Adrenal gland (tissue), 9 donors: ENCODE measurements at regions not wholly inside any gene's neighbourhood (a gene's known extent, or its start where the extent isn't known, plus 50 kb on each side); places are given as distances from the start of the nearest gene placed in this dataset.

Experiments used
- DNase-seq, 7 donors: peaks; one replicate each; pipeline ENCODE4 v3.0.0-alpha.2; 2019 to 2020
- H3K27ac ChIP-seq, 5 donors: fragments of 200-600 bp; sonication (generic) in 4 of 5; 1 replicate in 3 of 5; 2 replicates in 2 of 5; pipeline versions ENCODE4 v1.5.1 to v1.8.0; 2016 to 2020; ENCODE audit warnings: mild to moderate bottlenecking in 1 of 5
- H3K27me3 ChIP-seq: fragments of 200-600 bp; 2 replicates; pipeline ENCODE4 v1.8.0; 2021
- H3K36me3 ChIP-seq, 2 donors: fragments of 200-600 bp; replicated peaks in 1 of 2; 1 replicate in 1 of 2; 2 replicates in 1 of 2; pipeline versions ENCODE4 v1.5.1 to v1.8.0; 2018 to 2022
- H3K4me1 ChIP-seq, 2 donors: fragments of 200-600 bp; replicated peaks in 1 of 2; 1 replicate in 1 of 2; 2 replicates in 1 of 2; pipeline versions ENCODE4 v1.5.1 to v1.8.0; 2018 to 2021
- H3K4me3 ChIP-seq, 4 donors: fragments of 200-600 bp; sonication (generic) in 3 of 4; one replicate each; pipeline ENCODE4 v1.5.1; 2016 to 2018
- H3K9me3 ChIP-seq, 3 donors: fragments of 200-600 bp; sonication (generic) in 1 of 3; replicated peaks in 1 of 3; 1 replicate in 2 of 3; 2 replicates in 1 of 3; pipeline versions ENCODE4 v1.5.1 to v1.8.0; 2016 to 2021
- POLR2A ChIP-seq, 2 donors: fragments of 450-650 bp; IDR thresholded peaks; one replicate each; pipeline ENCODE4 v1.6.1; 2017; ENCODE audit warnings: antibody characterized with exemption in 2 of 2, mild to moderate bottlenecking in 2 of 2, moderate library complexity in 1 of 2
- WGBS, 4 donors: extraction: QIAGEN DNeasy Blood & Tissue Kit in 2 of 4; methylation state at CpG; one replicate each; pipeline versions ENCODE4 v1.1.5 to v1.1.7; 2013 to 2017; 5-methylcytosine and 5-hydroxymethylcytosine counted together
- intact Hi-C, 2 donors: fragments of 100-400 bp; cut with DNase I; formaldehyde crosslinking; loops; one replicate each; pipeline versions ENCODE4 v1.14.1 to v1.15.0; 2022 to 2023
- TF ChIP-seq, protein P1 (sequence below), 6 experiments: fragments of 450-650 bp in 4 of 6; fragments of 200-600 bp in 2 of 6; sonication (generic) in 1 of 6; IDR thresholded peaks; 1 replicate in 5 of 6; 2 replicates in 1 of 6; pipeline versions ENCODE4 v1.5.1 to v1.8.0; 2016 to 2021; ENCODE audit warnings: antibody characterized with exemption in 6 of 6, mild to moderate bottlenecking in 2 of 6, moderate library complexity in 1 of 6
- donor health status: healthy with polysubstance abuse.
- donor health status: Bipolar disorder and iron deficiency.
- donor health status: DM: yes; HTN: yes; CAD: no.
- donor health status: DM: no; HTN: no; CAD: no.
- donor health status: DM: no; HTN: no; CAD: no.

- intact Hi-C loops, result no loop called here
- no peak for TF ChIP-seq POLR2A (IDR thresholded peaks at IDR 0.05)
- TF ChIP-seq, protein P1, sequence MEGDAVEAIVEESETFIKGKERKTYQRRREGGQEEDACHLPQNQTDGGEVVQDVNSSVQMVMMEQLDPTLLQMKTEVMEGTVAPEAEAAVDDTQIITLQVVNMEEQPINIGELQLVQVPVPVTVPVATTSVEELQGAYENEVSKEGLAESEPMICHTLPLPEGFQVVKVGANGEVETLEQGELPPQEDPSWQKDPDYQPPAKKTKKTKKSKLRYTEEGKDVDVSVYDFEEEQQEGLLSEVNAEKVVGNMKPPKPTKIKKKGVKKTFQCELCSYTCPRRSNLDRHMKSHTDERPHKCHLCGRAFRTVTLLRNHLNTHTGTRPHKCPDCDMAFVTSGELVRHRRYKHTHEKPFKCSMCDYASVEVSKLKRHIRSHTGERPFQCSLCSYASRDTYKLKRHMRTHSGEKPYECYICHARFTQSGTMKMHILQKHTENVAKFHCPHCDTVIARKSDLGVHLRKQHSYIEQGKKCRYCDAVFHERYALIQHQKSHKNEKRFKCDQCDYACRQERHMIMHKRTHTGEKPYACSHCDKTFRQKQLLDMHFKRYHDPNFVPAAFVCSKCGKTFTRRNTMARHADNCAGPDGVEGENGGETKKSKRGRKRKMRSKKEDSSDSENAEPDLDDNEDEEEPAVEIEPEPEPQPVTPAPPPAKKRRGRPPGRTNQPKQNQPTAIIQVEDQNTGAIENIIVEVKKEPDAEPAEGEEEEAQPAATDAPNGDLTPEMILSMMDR (IDR thresholded peaks at IDR 0.05), result no peak
- Histone ChIP-seq H3K27me3 (no peaks in the 10 kb centered on the region), H3K36me3 (no peaks in the 10 kb centered on the region), H3K4me3 (no peak overlapping the region), H3K4me1 (peaks cover 0 to 11% of the 10 kb centered on the region in 2 donors), H3K9me3 (no peaks in the 10 kb centered on the region), H3K27ac (peak overlapping the region in 1 of 5 donors; percentile 1)
- WGBS, 4 donors, result 65 to 73% (median 68%) methylated on average over 7 of the region's 7 CpGs
- no peak for DNase-seq
Measured at GRCh38 chr2:37871456-37872191, 53.5 kb upstream of the RMDN2 start.

DNA sequence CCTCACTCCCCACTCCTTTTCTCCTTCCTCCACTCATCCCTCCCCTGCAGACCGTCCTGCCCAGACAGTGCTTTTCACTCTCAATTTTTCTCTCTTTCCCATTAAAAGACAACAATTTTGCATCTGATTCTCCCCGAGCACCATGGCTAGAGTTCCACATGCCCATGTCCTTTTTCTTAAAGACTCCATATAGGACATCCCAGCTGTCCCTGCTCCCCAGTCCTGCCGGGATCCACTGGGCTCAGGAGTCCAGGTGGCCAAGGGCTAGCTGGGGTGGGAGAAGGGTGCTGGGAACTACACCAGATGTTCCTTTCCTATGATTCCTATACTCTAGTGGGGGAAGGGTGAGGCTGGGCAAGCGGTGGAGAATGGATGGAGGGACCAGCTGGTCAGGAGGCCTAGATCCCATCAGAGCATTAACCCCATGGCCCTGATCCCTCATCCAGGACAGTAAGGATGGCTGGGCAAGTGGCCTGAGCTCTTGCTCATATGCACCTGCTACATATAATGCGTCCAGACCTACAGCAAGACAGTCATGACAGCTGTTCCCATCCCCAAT, 52.8 kb upstream of the RMDN2 start:
- Histone ChIP-seq H3K4me1 (peaks cover 0 to 17% of the 10 kb centered on the region in 2 donors), H3K36me3 (no peaks in the 10 kb centered on the region), H3K27me3 (no peaks in the 10 kb centered on the region), H3K4me3 (no peak overlapping the region), H3K27ac (peak overlapping the region in 1 of 5 donors; percentile 1), H3K9me3 (no peaks in the 10 kb centered on the region)
- TF ChIP-seq, protein P1 (IDR thresholded peaks at IDR 0.05), result no peak
- no peak for TF ChIP-seq POLR2A (IDR thresholded peaks at IDR 0.05)
- DNase-seq, result no peak
- WGBS, 4 donors, result 87 to 92% (median 89%) methylated on average over 5 of the region's 5 CpGs
- intact Hi-C loops, result no loop called here

GRCh38 chr2:37873229-37873628, 51.9 kb upstream of the RMDN2 start:
- H3K4me1 ChIP-seq, result peaks cover 0 to 17% of the 10 kb centered on the region in 2 donors
- H3K36me3 ChIP-seq, result no peaks in the 10 kb centered on the region

DNA sequence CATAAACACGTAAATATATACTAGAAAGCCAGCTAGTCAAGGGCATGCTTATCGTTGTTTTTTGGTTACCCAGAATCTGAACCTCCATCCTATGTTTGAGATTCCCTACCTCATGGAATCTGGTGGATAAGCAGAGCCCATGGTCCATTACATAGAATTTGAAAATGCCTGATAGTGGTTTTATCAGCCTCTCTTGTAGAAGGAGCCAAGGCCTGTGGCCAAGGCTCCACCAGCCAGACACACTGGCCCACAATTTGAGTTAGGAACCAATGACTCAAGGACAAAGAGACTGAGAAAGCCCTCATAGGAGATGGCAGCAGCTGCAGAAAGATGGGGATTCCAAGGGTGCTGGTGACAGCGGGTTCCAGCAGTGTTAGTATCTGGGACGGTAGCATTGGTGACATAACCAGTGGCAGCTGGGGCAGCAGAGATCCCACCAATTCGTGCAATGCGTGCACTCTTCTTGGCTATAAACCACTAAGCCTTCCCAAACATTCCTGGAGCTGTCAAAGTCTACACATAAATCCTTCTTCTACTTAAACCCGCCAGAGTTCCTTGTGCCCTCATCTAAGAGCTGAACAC, 51.2 kb upstream of the RMDN2 start:
- DNase-seq, result no peak
- Histone ChIP-seq H3K36me3 (no peaks in the 10 kb centered on the region), H3K27ac (no peak overlapping the region), H3K4me3 (no peak overlapping the region), H3K4me1 (peaks cover 0 to 17% of the 10 kb centered on the region in 2 donors), H3K9me3 (no peaks in the 10 kb centered on the region), H3K27me3 (no peaks in the 10 kb centered on the region)
- WGBS, 4 donors, result 88 to 94% (median 93%) methylated on average over 6 to 7 of the region's 7 CpGs
- no peak for TF ChIP-seq POLR2A (IDR thresholded peaks at IDR 0.05)
- TF ChIP-seq, protein P1 (IDR thresholded peaks at IDR 0.05), result no peak
- intact Hi-C loops, result no loop called here

More at GRCh38 chr2:37873229-37873628, 51.9 kb upstream of the RMDN2 start:
- H3K9me3 ChIP-seq, result no peaks in the 10 kb centered on the region
- H3K27me3 ChIP-seq, result no peaks in the 10 kb centered on the region
- 61 to 78% (median 68%) methylated on average over 3 of the region's 3 CpGs for WGBS, 4 donors
- TF ChIP-seq, protein P1 (IDR thresholded peaks at IDR 0.05), result no peak
- TF ChIP-seq POLR2A (IDR thresholded peaks at IDR 0.05), result no peak
- peak in 3 of 7 donors; percentile 39 to 59 (median 40) for DNase-seq
- no peak overlapping the region for H3K27ac ChIP-seq
- no peak overlapping the region for H3K4me3 ChIP-seq
- intact Hi-C loops, result no loop called here
